HTR-8/SVneo (cell line): ENCODE measurements at regions not wholly inside any gene's neighbourhood (a gene's known extent, or its start where the extent isn't known, plus 50 kb on each side); places are given as distances from the start of the nearest gene placed in this dataset.

Source experiments
- DNase-seq: peaks from one replicate; pipeline ENCODE4 v3.0.0; 2011; ENCODE audit warnings: low spot score, mixed read lengths; ENCODE audit not compliant: insufficient read length
- FAIRE-seq: peaks from 2 replicates; lab custom pipeline; 2011; peaks lifted over from hg19 to GRCh38; lab: Jason Lieb, UNC

DNA sequence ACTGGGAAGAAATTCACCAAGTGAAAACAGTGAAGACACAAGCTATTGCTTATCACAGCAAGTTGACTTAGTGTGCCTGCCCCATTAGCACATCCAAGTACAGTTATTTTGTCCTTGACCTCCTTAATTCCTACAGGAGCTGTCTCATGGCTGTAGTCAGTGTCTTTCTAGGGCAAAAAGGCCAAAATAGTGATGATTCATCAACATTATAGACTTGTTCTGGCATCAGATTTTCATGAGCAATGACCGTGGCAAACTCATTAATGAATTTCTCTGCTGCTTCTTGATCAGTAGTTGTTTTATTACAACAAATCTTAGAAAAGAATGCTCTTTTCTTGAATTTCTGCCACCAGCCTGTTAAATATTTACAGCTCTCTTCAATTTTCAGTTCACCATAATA is 1169.3 kb upstream of the DDX18 start:
- FAIRE-seq, result no peak

DNA sequence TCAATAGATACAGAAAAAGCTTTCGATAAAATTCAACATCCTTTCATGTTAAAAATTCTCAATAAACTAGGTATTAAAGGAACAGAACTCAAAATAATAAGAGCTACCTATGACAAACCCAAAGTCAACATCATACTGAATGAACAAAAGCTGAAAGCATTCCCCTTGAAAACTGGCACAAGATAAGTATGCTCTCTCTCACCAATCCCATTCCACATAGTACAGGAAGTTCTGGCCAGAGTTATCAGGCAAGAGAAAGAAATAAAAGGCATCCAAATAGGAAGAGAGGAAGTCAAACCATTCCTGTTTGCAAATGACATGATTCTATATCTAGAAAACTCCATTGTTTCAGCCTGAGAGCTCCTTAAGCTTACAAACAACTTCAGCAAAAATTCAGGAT is 1145.8 kb upstream of the DDX18 start:
- FAIRE-seq (no peak), DNase-seq (no peak)

More for the DNA sequence above, 1169.3 kb upstream of the DDX18 start:
- DNase-seq, result no peak

DNA sequence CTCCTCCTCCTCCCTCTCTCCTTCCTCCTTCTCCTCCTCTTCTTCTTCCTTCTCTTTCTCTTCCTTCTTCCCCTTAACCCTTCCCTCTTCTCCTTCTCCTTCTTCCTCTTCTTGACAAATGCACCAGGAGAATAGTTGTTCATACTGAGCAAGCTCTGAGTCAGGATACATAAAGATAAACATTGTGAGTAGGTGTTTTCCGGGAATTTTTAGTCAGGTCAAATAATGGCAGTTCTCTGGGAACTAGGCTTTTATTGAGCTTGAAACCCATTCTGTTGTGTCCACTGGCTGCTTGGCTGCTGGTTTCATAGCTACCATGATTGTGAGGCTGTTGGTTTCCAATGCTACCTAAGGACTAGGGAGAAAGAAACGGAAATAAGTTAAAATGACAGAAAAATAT is 1144.7 kb upstream of the DDX18 start:
- no peak for DNase-seq
- FAIRE-seq, result no peak

DNA sequence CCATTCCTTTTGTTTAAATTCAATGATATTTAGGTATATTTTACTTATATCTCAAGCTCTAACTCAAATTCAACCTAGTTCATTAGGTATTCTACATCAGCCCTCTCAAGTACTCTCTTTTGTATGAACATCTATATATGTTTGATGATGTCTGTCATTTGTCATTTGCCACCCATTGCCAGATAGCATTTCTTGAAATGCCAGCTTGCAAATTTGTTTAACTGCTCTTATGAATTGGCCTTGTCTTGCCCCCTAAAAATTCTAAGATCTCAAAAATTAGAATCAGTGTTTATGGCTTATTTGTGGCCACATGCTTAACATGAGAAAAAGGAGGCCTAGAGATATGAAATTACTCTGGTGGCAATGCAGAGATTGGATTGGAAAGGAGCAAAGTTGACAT is 1140.3 kb upstream of the DDX18 start:
- DNase-seq, result no peak
- no peak for FAIRE-seq

DNA sequence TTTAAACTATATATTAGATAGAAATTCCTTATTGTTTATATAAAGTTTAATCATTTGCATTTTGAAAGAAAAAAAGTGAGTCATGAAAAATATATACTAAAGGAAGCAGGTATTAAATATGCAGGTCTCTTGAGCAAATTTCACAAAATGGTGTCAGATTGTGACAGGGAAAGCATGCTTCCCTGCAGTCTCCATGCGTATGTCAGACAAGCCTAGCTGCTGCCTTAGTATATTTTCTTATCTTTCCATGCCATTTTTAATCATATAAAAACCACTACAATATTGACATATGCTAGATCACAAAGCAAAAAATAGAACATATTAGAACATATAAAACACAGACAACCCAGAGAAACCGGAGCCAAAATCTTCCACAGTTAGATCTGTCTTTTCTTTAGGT is 1137.7 kb upstream of the DDX18 start:
- DNase-seq (no peak), FAIRE-seq (no peak)

DNA sequence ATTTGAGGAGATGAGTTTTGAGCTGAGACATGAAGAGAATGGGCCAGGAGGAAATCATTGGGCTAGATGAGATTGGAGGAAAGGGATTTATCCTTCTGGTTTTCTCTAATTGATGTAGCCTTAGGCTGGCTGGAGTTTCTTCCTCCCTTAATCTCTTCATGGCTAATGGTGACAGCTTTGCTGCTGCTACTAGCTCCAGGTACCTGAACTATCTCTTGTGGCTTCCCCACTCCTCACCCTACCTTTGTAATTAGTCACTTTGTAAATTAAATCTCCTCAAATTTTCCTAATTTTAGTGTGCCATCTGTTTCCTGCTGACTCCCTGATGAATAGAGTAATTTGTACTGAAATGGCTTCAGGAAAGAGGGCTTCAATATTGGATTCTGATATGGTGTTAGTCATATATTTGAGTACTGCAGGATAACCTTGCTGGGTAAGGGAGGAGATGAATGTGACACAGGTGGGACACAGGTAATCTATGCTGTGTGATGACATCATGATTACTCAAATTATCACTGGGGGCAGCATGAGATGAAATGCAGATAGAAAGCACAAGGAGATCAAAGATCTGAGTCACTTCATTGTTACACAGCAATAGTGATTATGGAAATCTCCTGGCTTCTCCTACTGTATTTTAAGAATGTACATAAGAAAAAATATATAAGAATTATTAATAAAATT is 1134.1 kb upstream of the DDX18 start:
- FAIRE-seq (no peak), DNase-seq (no peak)

DNA sequence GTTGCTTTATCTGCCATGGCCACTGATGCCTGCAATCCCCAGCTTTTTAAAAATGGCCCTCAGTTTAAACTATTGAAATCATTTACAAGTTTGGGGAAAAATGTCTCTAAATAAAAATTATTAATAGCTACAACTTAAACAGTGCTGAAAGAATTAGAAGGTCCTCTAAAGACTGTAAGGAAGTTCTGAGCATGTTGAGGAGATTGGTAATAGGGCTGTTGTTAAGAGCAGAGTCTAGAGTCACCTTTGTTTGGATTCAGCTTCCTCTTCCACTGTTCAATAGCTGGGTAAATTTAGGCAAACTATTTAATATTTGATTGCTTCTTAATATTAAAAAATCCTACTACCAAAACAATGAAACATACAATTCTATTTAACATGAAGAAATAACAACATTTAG is 1127.1 kb upstream of the DDX18 start:
- DNase-seq (no peak), FAIRE-seq (no peak)

DNA sequence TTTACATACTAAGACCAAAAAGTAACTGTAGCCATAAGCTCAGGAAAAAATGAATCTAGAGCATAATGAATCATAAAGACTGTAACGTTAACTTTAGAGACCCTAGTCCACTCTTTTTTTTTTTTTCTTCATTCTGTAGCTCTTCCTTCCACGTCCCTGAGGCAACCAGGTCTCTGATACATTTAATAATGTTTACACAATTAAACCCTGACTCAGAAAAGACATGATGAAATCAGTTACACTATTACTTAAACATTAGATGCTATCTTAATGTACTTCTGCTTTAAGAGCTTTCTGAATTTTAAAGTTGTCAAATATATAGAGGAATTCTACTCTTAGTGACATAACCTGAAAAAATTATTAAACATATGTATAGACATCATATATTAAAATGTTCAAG is 1121.5 kb upstream of the DDX18 start:
- FAIRE-seq (no peak), DNase-seq (no peak)

DNA sequence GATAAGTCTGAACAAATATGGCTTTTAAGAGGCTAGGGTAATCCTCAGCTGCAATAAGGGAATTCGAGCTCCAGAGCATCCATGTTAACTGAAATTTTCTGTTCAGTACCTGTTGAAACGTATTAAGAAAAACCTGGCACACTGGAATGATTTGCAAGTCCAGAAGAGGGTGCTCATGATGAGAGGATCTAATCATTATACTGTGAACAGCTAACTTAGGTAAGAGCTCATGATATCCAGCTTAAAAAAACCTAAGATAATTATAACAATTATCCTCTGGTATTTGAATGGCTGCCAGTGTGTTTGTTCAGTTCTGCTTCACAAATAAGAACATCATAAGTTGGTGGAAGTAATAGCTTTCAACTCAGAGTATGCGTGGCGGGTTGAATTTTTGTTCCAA is 1118.3 kb upstream of the DDX18 start:
- FAIRE-seq, result no peak
- DNase-seq, result no peak

DNA sequence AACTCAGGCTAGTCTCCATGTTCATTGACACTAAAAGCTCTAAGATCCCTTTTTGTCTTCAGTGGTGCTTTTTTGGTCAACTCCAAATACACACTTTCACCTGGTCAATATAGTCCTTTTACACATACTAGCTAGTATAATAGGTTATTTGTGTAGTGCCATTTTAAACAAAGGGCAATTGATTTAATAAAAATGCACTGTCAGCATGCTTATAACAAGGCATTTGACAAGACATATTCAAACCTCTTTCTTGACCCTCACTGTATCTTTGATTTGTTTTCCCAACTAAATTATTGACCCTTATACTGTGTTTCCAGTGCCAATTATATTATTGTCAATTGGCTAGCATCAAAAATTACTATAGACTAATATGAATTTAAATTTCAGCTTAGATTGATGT is 1117.6 kb upstream of the DDX18 start:
- DNase-seq (no peak), FAIRE-seq (no peak)

DNA sequence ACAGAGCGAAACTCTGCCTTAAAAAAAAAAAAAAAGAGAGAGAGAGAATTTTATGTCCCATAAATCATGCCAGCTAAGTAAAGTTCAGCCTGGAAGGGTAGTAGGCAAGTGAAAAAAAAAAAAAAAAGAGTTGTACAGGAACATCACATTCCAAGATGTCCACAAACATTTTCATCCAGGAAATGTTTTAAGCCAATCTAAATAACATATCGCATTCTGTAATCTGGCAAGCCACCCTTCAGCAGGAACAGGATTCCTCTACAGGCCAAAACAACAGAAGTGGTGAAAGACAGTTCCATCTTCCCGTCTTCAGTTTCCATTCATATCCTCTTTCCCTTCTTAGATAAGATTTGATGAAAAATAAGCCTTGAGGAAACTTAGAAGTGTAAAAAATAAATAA is 1108.1 kb upstream of the DDX18 start:
- DNase-seq, result no peak
- no peak for FAIRE-seq

DNA sequence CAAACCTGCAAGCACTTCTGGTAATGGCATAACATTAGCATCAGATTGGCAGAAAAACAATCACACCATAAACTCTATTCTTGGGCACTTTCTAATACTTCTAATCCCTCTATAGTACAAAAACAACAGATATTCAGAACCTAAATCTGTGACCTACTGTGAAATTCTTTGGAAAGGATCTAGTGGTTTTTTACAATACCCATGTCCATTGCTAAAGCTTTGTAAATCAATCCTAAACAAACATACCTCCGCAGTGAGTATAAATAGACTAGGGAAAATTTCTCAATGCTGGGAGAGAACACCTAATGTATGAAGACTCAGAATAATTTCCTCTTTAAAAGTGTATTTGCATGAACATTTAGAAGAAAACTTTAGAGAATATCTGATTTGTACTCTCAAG is 1098.5 kb upstream of the DDX18 start:
- FAIRE-seq (no peak), DNase-seq (no peak)

DNA sequence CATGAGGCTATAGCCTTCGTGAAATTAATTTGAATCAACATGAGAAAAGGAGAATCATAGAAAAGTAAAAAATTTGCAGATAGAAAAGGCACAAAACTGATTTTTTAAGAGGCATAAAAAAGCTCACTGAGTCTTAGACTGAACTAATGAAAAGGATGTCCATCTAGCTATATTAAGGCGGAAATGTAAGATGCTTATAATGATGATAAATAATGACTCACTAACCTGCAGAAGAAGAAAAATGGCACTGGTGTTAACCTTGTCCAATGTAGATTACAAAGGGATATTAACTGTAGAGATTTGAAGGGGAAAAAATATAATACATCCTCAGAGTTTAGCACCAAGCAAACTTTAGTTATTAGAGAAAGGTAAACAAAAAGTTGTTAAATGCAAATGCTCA is 1098.0 kb upstream of the DDX18 start:
- FAIRE-seq (no peak), DNase-seq (no peak)

DNA sequence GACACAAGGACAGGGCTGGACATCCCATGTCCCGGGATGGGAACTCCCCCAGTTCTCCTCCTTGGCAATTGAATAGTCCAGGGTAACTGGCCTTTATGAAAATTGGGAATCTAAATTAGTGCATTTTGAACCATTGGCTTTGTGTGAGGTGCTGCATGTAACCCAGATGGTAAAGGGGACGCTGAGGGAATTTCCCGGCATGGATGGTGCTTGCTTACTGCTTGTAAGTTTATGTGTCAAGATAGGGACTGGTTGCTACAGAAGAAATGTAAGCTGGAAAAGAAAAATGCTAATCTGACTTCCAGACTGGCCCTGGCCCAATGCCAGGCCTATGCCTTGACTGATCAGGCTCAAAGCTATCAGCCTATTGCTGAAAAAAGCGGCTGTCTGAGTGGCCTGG is 1096.7 kb upstream of the DDX18 start:
- no peak for DNase-seq
- FAIRE-seq, result no peak

DNA sequence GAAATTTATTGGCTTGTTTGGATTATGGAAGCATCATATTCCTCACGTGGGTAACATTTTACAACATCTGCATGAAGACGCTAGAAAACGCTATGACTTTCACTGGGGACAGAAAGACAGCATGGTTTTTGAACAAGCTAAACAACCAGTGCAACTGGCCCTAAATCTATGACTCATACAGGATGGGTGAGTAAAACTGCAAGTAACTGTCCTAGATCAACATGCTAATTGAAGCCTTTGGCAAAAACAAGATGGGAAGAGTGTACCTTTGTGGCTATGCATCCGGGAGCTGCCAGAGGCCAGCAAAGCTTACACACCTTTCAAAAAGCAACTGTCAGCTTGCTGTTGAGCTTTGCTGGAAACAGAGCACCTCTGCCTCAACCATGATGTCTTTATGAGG is 1096.0 kb upstream of the DDX18 start:
- FAIRE-seq, result no peak
- DNase-seq, result no peak

DNA sequence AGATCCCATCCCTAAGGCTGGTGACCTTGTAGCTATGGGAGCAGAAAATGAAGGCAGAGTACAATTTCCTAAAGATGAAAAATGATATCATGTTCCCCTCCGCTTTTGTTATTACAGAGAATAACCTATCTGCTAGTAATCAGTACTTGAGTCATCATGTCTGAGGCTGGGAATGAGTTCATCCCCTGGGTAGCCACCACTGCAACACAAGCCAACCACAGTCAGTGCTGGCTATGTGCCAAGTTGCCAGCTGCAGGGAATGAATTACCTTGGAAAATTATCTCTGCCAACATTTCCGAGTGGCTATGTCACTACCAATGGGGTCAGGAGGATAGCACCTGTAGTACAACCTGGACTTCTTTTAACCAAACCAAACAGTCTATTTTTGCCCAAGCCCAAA is 1094.7 kb upstream of the DDX18 start:
- DNase-seq (no peak), FAIRE-seq (no peak)

DNA sequence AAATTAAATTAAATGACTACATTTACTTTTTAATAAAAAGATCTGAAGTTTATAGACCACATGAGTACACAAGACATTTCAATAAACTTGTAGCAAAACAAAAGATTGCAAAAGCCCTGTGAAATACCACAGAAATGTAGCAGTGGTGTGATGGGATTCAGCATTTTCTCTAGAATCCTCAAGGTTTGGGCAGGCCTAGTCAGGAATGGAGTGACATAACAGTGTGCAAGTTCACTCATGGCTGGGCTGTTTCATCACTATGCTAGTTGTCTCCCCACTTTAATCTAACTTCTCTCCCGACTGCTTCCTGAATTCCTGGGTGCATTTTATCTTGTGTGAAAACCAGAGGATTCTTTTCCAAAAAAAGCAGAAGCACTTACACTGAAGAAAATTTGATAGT is 1089.9 kb upstream of the DDX18 start:
- FAIRE-seq (no peak), DNase-seq (no peak)

DNA sequence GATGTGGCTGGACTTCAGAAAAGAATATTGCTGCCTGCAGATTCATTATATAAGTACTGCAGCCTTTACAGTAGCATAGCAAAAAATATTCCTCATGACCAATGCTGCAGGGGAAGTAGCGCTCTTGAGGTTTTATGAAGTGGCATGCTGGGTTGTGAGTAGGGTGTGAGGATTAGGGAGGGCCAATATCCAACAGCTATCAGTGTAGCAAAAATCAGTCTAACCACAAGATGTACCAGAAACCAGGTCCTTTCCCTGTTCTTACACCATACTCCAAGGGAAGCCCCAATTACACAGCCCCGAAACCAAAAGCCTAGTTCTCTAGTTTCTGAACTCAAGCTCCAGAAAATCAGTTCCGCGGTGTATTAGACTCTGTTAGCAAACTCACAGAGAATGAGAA is 1082.2 kb upstream of the DDX18 start:
- FAIRE-seq (no peak), DNase-seq (no peak)

DNA sequence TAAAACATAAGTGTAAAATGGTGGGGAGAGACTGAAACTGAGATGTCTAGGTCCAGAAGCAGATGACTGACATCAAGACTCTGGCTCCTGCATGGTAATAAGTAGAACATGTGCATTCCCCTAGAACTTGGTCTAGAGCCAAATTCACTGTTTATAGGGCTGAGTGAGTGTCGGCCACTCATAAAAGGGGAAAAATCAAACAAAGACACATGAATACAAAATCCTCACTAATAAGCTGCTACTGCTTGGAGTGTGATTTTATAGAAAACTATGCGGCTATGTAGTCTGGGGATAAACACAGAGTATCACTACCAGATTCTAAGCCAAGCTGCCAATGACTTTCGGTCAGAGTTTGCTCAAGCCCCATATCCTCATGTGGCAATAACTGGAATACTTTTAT is 1080.8 kb upstream of the DDX18 start:
- DNase-seq, result no peak
- FAIRE-seq, result no peak

DNA sequence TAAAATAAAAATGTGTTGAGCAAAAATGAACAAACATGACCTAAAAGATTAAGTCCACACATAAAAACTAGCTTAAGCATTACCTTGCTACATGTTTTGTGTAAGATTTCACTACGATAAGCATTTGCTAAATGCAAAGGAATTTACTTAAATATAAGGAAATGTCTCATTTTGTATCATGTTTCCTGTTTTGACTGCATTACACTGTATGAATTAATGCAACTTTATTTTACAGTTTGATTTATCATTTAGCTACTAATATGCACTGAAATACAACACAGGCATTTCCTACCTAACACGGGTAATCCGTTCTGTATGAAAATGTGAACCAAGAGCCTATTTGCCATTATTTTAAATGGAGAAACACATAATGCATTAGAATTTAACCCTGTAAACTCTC is 1076.5 kb upstream of the DDX18 start:
- DNase-seq (no peak), FAIRE-seq (no peak)

DNA sequence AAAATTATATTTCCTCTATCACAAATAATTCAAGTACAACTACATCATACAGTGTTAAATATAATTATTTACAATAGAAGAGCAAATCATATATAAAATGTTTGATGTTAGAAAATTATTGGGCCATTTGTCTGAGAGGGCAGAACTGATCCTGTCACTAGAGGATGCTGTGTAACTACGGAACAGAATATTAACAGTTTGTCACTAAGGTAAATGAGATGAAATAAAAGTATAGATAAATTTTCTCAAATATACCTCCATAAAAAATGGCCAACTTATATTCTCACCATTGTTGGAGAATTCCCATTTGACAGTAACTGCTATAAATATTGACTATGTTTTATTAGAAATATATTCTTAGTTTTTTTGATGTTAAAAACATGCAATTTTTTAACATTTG is 1067.4 kb upstream of the DDX18 start:
- no peak for FAIRE-seq

DNA sequence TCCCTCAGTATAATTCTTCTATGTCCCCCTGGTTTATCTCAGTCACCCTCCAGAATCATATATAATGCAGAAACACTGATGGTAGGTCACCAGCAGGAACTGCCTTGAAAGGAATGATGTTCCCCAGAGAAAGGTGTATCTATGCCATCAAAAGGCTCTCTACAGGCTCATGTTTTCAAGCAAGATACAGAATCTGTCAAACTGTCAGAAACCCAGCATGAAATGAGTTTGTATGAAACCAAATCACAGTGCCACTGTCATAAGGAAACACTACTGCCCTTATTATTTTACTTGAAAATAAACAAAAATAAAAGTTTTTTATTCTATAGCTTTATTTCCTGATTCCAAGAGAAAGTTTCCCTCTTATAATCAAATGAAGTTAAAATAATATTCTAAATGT is 1064.5 kb upstream of the DDX18 start:
- DNase-seq (no peak), FAIRE-seq (no peak)

More for the DNA sequence above, 1067.4 kb upstream of the DDX18 start:
- DNase-seq, result no peak
